Mesendoderm (in vitro differentiated cells): ENCODE measurements at regions not wholly inside any gene's neighbourhood (a gene's known extent, or its start where the extent isn't known, plus 50 kb on each side); places are given as distances from the start of the nearest gene placed in this dataset.

Source experiments
- DNase-seq: peaks from one replicate; pipeline ENCODE4 v3.0.0; 2013
- H2AK5ac ChIP-seq: 2 replicates; pipeline ENCODE4 v1.6.1; 2013; ENCODE audit warnings: low read length, inconsistent platforms
- H2BK120ac ChIP-seq: 2 replicates; pipeline ENCODE4 v1.6.1; 2013; ENCODE audit warnings: low read depth, mild to moderate bottlenecking, low read length, moderate library complexity, mixed read lengths
- H2BK15ac ChIP-seq: replicated peaks from 2 replicates; pipeline ENCODE4 v1.6.1; 2013; ENCODE audit warnings: low read depth, mild to moderate bottlenecking, moderate library complexity
- H2BK5ac ChIP-seq: 2 replicates; pipeline ENCODE4 v1.6.1; 2013; ENCODE audit warnings: low read length, inconsistent platforms
- H3K18ac ChIP-seq: 2 replicates; pipeline ENCODE4 v1.6.1; 2013; ENCODE audit warnings: mild to moderate bottlenecking, low read length, mixed read lengths
- H3K23ac ChIP-seq: one replicate; pipeline ENCODE4 v1.6.1; 2013; ENCODE audit warnings: low read length
- H3K27ac ChIP-seq: 2 replicates; pipeline ENCODE4 v1.5.1; 2013; ENCODE audit warnings: low read depth, mild to moderate bottlenecking, inconsistent platforms, low read length, moderate library complexity
- H3K27me3 ChIP-seq: 2 replicates; pipeline ENCODE4 v1.6.1; 2013; ENCODE audit warnings: low read length, control low read depth, mild to moderate bottlenecking, inconsistent platforms; ENCODE audit not compliant: insufficient read depth, poor library complexity
- H3K36me3 ChIP-seq: 2 replicates; pipeline ENCODE4 v1.6.1; 2013; ENCODE audit warnings: low read length, inconsistent platforms; ENCODE audit not compliant: control insufficient read depth, insufficient read depth
- H3K4ac ChIP-seq: one replicate; pipeline ENCODE4 v1.6.1; 2013; ENCODE audit warnings: low read depth, mild to moderate bottlenecking, low read length, moderate library complexity
- H3K4me1 ChIP-seq: 2 replicates; pipeline ENCODE4 v1.6.1; 2013; ENCODE audit warnings: low read depth, low read length, inconsistent platforms; ENCODE audit not compliant: control insufficient read depth
- H3K4me2 ChIP-seq: 2 replicates; pipeline ENCODE4 v1.6.1; 2013; ENCODE audit warnings: low read length
- H3K4me3 ChIP-seq: 2 replicates; pipeline ENCODE4 v1.5.1; 2013; ENCODE audit warnings: mild to moderate bottlenecking, low read length
- H3K56ac ChIP-seq: one replicate; pipeline ENCODE4 v1.6.1; 2013; ENCODE audit warnings: low read length
- H3K79me1 ChIP-seq: 2 replicates; pipeline ENCODE4 v1.6.1; 2013; ENCODE audit warnings: low read length, inconsistent platforms
- H3K79me2 ChIP-seq: 2 replicates; pipeline ENCODE4 v1.6.1; 2013; ENCODE audit warnings: mild to moderate bottlenecking, low read length; ENCODE audit not compliant: control insufficient read depth, insufficient read depth
- H3K9ac ChIP-seq: 2 replicates; pipeline ENCODE4 v1.6.1; 2013; ENCODE audit warnings: low read length, inconsistent platforms
- H4K5ac ChIP-seq: one replicate; pipeline ENCODE4 v1.6.1; 2013; ENCODE audit warnings: low read length
- H4K8ac ChIP-seq: one replicate; pipeline ENCODE4 v1.6.1; 2013; ENCODE audit warnings: low read depth, mild to moderate bottlenecking, control low read depth, low read length, moderate library complexity
- WGBS: extraction: QIAGEN DNeasy Blood & Tissue Kit; methylation state at CpG from one replicate; pipeline ENCODE4 v1.1.7; 2013; ENCODE audit warnings: low lambda C conversion rate, missing lambda C conversion rate; ENCODE audit not compliant: insufficient coverage; ENCODE audit errors: extremely low coverage; 5-methylcytosine and 5-hydroxymethylcytosine counted together

GRCh38 chr4:10346023-10346422 lies 111.2 kb downstream of the ZNF518B start:
- H2BK15ac ChIP-seq, result no peak overlapping the region
- H3K23ac ChIP-seq, result no peak overlapping the region
- no peaks in the 10 kb centered on the region for H3K36me3 ChIP-seq
- no peaks in the 10 kb centered on the region for H3K79me1 ChIP-seq
- no CpG with 5 or more reads among the region's 2 CpGs for WGBS
- no peak overlapping the region for H3K18ac ChIP-seq
- H3K27ac ChIP-seq, result no peak overlapping the region
- H2AK5ac ChIP-seq, result no peak overlapping the region
- no peak overlapping the region for H3K4me3 ChIP-seq
- peak; percentile 46 for DNase-seq
- no peaks in the 10 kb centered on the region for H3K4me1 ChIP-seq
- no peak overlapping the region for H3K9ac ChIP-seq
- no peak overlapping the region for H2BK5ac ChIP-seq
- H4K5ac ChIP-seq, result no peak overlapping the region
- no peaks in the 10 kb centered on the region for H3K27me3 ChIP-seq
- no peak overlapping the region for H3K4ac ChIP-seq
- H3K56ac ChIP-seq, result no peak overlapping the region
- H4K8ac ChIP-seq, result no peak overlapping the region
- no peaks in the 10 kb centered on the region for H3K79me2 ChIP-seq
- no peak overlapping the region for H3K4me2 ChIP-seq
- H2BK120ac ChIP-seq, result no peak overlapping the region

- no CpG with 5 or more reads among the region's 3 CpGs for WGBS
- H2BK15ac ChIP-seq, result no peak overlapping the region
- H2BK120ac ChIP-seq, result no peak overlapping the region
- no peak overlapping the region for H3K18ac ChIP-seq
- H3K9ac ChIP-seq, result no peak overlapping the region
- H3K4me2 ChIP-seq, result no peak overlapping the region
- H2BK5ac ChIP-seq, result no peak overlapping the region
- no peaks in the 10 kb centered on the region for H3K36me3 ChIP-seq
- H3K79me1 ChIP-seq, result no peaks in the 10 kb centered on the region
- H4K8ac ChIP-seq, result no peak overlapping the region
- no peak overlapping the region for H3K4ac ChIP-seq
- no peak overlapping the region for H2AK5ac ChIP-seq
- no peak overlapping the region for H3K23ac ChIP-seq
- no peaks in the 10 kb centered on the region for H3K4me1 ChIP-seq
- H3K79me2 ChIP-seq, result no peaks in the 10 kb centered on the region
- no peak overlapping the region for H3K56ac ChIP-seq
- no peak overlapping the region for H3K4me3 ChIP-seq
- H3K27ac ChIP-seq, result no peak overlapping the region
- H3K27me3 ChIP-seq, result no peaks in the 10 kb centered on the region
- DNase-seq, result no peak
- H4K5ac ChIP-seq, result no peak overlapping the region
These were observed 111.8 kb downstream of the ZNF518B start for GRCh38 chr4:10345381-10345784.

- H3K4me1 ChIP-seq, result no peaks in the 10 kb centered on the region
- H3K4me3 ChIP-seq, result no peak overlapping the region
- no peak overlapping the region for H4K8ac ChIP-seq
- H3K4ac ChIP-seq, result no peak overlapping the region
- no peaks in the 10 kb centered on the region for H3K36me3 ChIP-seq
- no peak overlapping the region for H3K4me2 ChIP-seq
- H3K79me2 ChIP-seq, result no peaks in the 10 kb centered on the region
- H2AK5ac ChIP-seq, result no peak overlapping the region
- no peak overlapping the region for H3K18ac ChIP-seq
- H2BK5ac ChIP-seq, result no peak overlapping the region
- no peak overlapping the region for H3K9ac ChIP-seq
- H2BK15ac ChIP-seq, result no peak overlapping the region
- H3K27me3 ChIP-seq, result no peaks in the 10 kb centered on the region
- H3K27ac ChIP-seq, result no peak overlapping the region
- no peak overlapping the region for H2BK120ac ChIP-seq
- H3K56ac ChIP-seq, result no peak overlapping the region
- no peak overlapping the region for H4K5ac ChIP-seq
- H3K23ac ChIP-seq, result no peak overlapping the region
- H3K79me1 ChIP-seq, result no peaks in the 10 kb centered on the region
- no peak for DNase-seq
- WGBS, result no CpG with 5 or more reads among the region's 4 CpGs
These were observed 112.4 kb downstream of the ZNF518B start for GRCh38 chr4:10344824-10345223.

- H3K18ac ChIP-seq, result no peak overlapping the region
- H2BK120ac ChIP-seq, result no peak overlapping the region
- no peaks in the 10 kb centered on the region for H3K36me3 ChIP-seq
- no peaks in the 10 kb centered on the region for H3K27me3 ChIP-seq
- H3K79me1 ChIP-seq, result no peaks in the 10 kb centered on the region
- no peaks in the 10 kb centered on the region for H3K4me1 ChIP-seq
- H3K4ac ChIP-seq, result no peak overlapping the region
- no peak overlapping the region for H2BK5ac ChIP-seq
- H2AK5ac ChIP-seq, result no peak overlapping the region
- H4K5ac ChIP-seq, result no peak overlapping the region
- H3K4me3 ChIP-seq, result no peak overlapping the region
- no peak overlapping the region for H3K23ac ChIP-seq
- H3K56ac ChIP-seq, result no peak overlapping the region
- no CpG with 5 or more reads among the region's 2 CpGs for WGBS
- H3K79me2 ChIP-seq, result no peaks in the 10 kb centered on the region
- no peak overlapping the region for H3K27ac ChIP-seq
- H3K9ac ChIP-seq, result no peak overlapping the region
- no peak overlapping the region for H3K4me2 ChIP-seq
- no peak overlapping the region for H4K8ac ChIP-seq
- no peak for DNase-seq
- H2BK15ac ChIP-seq, result no peak overlapping the region
These were observed 113.6 kb downstream of the ZNF518B start for GRCh38 chr4:10343656-10344055.

GRCh38 chr4:10342866-10343265 lies 114.4 kb downstream of the ZNF518B start:
- Histone ChIP-seq H3K4ac (no peak overlapping the region), H2BK120ac (no peak overlapping the region), H3K27me3 (no peaks in the 10 kb centered on the region), H3K79me2 (no peaks in the 10 kb centered on the region), H3K36me3 (no peaks in the 10 kb centered on the region), H3K18ac (no peak overlapping the region), H2AK5ac (no peak overlapping the region), H2BK15ac (no peak overlapping the region), H3K4me2 (no peak overlapping the region), H3K79me1 (no peaks in the 10 kb centered on the region), H2BK5ac (no peak overlapping the region), H4K5ac (no peak overlapping the region), H3K27ac (no peak overlapping the region), H3K23ac (no peak overlapping the region), H3K4me3 (no peak overlapping the region), H4K8ac (no peak overlapping the region), H3K4me1 (no peaks in the 10 kb centered on the region), H3K56ac (no peak overlapping the region), H3K9ac (no peak overlapping the region)
- no CpG with 5 or more reads among the region's 2 CpGs for WGBS
- DNase-seq, result no peak

- H2BK120ac ChIP-seq, result no peak overlapping the region
- no peak overlapping the region for H3K9ac ChIP-seq
- no peak overlapping the region for H3K4me2 ChIP-seq
- no peak overlapping the region for H3K4ac ChIP-seq
- H4K8ac ChIP-seq, result no peak overlapping the region
- DNase-seq, result peak; percentile 34
- no peak overlapping the region for H3K27ac ChIP-seq
- no peaks in the 10 kb centered on the region for H3K79me1 ChIP-seq
- no peak overlapping the region for H2BK15ac ChIP-seq
- H3K79me2 ChIP-seq, result no peaks in the 10 kb centered on the region
- no peak overlapping the region for H4K5ac ChIP-seq
- no peak overlapping the region for H2BK5ac ChIP-seq
- H2AK5ac ChIP-seq, result no peak overlapping the region
- no peaks in the 10 kb centered on the region for H3K36me3 ChIP-seq
- H3K18ac ChIP-seq, result no peak overlapping the region
- H3K27me3 ChIP-seq, result no peaks in the 10 kb centered on the region
- no peak overlapping the region for H3K4me3 ChIP-seq
- no peak overlapping the region for H3K23ac ChIP-seq
- no peak overlapping the region for H3K56ac ChIP-seq
- WGBS, result no CpG with 5 or more reads among the region's 4 CpGs
- H3K4me1 ChIP-seq, result no peaks in the 10 kb centered on the region
These were observed 120.8 kb downstream of the ZNF518B start for GRCh38 chr4:10336471-10336870.
